AG09309 (cell line): ENCODE measurements at regions not wholly inside any gene's neighbourhood (a gene's known extent, or its start where the extent isn't known, plus 50 kb on each side); places are given as distances from the start of the nearest gene placed in this dataset.

Experiments used
- DNase-seq: peaks from one replicate; pipeline ENCODE4 v3.0.0-alpha.2; 2010; ENCODE audit warnings: low read depth
- H3K4me3 ChIP-seq: 2 replicates; pipeline ENCODE4 v1.5.1; 2011; ENCODE audit warnings: mild to moderate bottlenecking, low read depth, low read length, moderate library complexity; ENCODE audit not compliant: control insufficient read depth
- TF ChIP-seq, protein P1 (sequence below): IDR thresholded peaks from 2 replicates; pipeline ENCODE4 v1.5.1; 2011; ENCODE audit warnings: mild to moderate bottlenecking, low read depth, low read length, inconsistent platforms; ENCODE audit not compliant: insufficient read depth, control insufficient read depth; ENCODE audit errors: missing control alignments

DNA sequence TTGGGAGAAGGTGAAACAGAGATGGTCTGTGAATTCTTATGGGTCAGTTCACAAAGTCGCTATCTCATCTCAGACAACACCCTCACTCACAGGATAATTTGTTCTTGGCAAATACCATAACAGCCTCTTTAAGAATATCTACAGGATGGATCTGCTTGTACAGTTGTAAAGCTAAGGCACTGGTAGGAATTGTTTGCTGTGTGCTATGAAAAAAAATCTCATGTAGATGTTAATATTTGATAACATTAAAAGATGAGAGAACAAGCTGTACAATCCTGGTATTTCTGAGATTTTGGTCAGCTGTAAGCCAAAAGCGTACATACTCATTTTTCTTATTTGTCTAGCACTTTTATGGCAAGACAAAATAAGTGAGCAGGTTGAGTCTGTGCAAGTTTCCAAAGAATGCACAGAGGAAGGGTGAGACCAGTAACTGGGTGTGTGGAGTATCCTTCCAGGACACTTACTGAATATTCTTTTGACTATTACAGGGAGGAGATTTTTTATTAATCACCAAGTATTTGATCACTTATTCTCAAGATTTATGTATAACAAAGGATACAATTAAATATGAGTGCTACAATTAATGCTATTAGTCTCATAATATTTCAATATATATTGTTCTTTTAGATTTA is 814.5 kb upstream of the MIR17HG start:
- TF ChIP-seq, protein P1, sequence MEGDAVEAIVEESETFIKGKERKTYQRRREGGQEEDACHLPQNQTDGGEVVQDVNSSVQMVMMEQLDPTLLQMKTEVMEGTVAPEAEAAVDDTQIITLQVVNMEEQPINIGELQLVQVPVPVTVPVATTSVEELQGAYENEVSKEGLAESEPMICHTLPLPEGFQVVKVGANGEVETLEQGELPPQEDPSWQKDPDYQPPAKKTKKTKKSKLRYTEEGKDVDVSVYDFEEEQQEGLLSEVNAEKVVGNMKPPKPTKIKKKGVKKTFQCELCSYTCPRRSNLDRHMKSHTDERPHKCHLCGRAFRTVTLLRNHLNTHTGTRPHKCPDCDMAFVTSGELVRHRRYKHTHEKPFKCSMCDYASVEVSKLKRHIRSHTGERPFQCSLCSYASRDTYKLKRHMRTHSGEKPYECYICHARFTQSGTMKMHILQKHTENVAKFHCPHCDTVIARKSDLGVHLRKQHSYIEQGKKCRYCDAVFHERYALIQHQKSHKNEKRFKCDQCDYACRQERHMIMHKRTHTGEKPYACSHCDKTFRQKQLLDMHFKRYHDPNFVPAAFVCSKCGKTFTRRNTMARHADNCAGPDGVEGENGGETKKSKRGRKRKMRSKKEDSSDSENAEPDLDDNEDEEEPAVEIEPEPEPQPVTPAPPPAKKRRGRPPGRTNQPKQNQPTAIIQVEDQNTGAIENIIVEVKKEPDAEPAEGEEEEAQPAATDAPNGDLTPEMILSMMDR: no peak
- no peak for DNase-seq
- no peak overlapping the region for H3K4me3 ChIP-seq

DNA sequence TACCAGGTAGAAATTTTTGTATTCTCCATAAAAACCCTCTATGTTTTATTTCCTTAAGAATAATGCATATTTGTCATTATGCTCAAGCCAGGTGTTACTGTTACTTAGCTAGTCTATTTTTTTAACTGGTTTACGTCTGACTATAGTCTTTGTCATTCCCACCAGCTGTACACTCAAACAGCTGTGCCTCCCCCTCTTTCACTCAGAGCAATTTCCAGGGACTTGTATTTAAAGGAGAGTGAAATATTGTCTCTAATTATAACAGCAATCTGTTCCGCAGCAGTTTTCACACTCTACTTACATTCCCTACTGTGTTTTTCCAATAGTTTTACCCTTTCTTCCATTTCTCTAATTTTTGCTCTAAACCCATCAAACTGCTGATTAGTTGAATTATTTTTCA is 813.6 kb upstream of the MIR17HG start:
- TF ChIP-seq, protein P1: no peak
- DNase-seq: no peak

DNA sequence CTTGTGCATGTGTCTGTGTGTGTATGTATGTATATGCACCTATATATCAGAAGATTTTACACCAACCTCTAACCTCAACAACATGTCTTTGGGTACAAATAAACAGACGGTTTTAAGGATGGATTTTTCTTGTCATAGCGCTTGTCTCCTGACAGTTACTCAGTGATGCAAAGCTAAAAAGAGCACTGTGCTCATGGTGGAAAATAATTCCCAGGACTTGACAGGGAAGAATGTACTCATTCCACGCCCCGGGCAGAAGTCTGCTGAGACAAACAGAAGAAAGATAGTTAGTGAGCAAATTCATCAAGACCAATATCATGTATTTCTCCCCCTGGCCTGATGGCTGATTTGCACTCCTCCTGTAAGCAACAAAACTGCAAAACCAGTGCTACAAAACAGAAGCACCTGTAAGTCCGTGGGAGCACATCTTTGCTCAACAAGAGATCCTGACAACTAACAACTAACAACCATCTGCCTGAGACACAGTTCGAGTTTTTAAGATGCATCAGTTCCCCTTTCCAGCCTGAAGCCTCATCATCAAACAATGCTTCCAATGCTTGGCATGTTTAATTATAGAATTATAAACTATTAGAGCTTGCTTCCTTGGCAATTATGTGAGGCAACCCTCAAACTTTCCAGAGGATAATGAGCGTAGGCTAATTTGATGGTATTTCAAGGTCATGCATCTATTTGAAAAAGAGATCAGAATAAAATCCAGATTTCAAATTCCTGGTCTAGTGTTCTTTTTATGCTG is 812.7 kb upstream of the MIR17HG start:
- no peak overlapping the region for H3K4me3 ChIP-seq
- no peak for DNase-seq
- TF ChIP-seq, protein P1: no peak

More for the DNA sequence above, 813.6 kb upstream of the MIR17HG start:
- no peak overlapping the region for H3K4me3 ChIP-seq

DNA sequence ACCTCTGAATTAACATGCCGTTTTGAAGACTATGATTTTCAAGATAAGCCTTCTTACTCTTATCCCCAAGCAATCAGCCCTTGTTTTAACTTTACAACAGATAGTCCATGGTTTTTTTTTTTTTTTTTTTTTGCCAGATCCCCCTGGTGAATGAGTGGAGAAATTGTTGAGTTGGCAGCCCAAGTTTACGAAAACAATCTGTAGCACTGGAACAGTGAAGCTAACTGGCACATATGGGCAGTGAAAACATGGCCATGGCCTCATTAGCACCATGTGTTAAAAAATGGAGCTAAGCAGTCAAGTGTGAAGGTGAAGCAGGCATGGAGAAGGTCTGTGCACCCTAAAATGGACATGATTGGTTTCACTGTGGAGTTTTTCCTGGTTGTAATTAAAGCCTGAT is 812.1 kb upstream of the MIR17HG start:
- no peak overlapping the region for H3K4me3 ChIP-seq
- no peak for DNase-seq
- TF ChIP-seq, protein P1: no peak

DNA sequence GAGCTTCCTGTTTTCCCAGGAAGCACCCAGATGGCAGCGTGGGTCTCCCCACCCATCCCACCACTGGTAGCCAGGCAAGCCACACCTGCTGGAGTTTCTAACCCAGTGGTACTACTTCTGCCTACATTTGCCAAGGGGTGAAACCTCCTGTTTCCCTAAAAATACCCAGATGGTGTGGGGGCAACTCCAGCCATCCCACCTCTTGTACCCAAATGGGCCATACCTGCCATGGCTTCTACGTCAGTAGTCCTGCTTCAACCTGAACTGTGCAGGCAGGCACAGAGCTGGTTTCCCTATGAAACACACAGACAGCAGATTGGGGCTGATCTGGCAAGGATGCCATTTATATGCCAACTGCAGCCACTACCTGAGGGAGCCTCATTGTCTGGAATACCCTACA is 809.4 kb upstream of the MIR17HG start:
- TF ChIP-seq, protein P1: no peak

DNA sequence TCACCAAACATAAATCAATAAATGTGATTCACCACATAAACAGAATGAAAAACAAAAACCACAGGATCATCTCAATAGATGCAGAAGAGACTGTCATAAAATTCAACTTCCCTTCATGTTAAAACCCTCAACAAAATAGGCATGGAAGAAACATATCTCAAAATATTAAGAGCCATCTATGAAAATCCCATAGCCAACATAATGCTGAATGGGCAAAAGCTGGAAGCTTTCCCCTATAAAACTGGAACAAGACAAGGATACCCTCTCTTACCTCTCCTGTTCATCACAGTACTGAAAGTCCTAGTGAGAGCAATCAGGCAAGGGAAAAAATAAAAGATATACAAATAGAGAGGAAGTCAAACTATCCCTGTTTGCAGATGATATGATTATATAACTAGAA is 806.1 kb upstream of the MIR17HG start:
- H3K4me3 ChIP-seq: no peak overlapping the region
- TF ChIP-seq, protein P1: no peak
- no peak for DNase-seq

More for the DNA sequence above, 809.4 kb upstream of the MIR17HG start:
- DNase-seq: no peak
- H3K4me3 ChIP-seq: no peak overlapping the region
